GM06990 (cell line): ENCODE measurements at regions not wholly inside any gene's neighbourhood (a gene's known extent, or its start where the extent isn't known, plus 50 kb on each side); places are given as distances from the start of the nearest gene placed in this dataset.

Experiments used
- DNase-seq: peaks from one replicate; pipeline ENCODE4 v3.0.0-alpha.2; 2011; ENCODE audit not compliant: insufficient read length; ENCODE audit errors: extremely low read depth
- H3K27me3 ChIP-seq: replicated peaks from 2 replicates; pipeline ENCODE4 v1.6.0; 2011; ENCODE audit warnings: low read length; ENCODE audit not compliant: control insufficient read depth, insufficient read depth
- H3K36me3 ChIP-seq: 2 replicates; pipeline ENCODE4 v1.5.1; 2011; ENCODE audit warnings: low read length; ENCODE audit not compliant: control insufficient read depth, insufficient read depth
- H3K4me3 ChIP-seq: replicated peaks from 2 replicates; pipeline ENCODE4 v1.5.1; 2011; ENCODE audit warnings: low read depth, mild to moderate bottlenecking, control low read depth, low read length
- TF ChIP-seq, protein P1 (sequence below): IDR thresholded peaks from 2 replicates; pipeline ENCODE4 v1.5.1; 2011; ENCODE audit warnings: low read length, control low read depth, mild to moderate bottlenecking, inconsistent platforms; ENCODE audit not compliant: insufficient read depth, poor library complexity, severe bottlenecking

DNA sequence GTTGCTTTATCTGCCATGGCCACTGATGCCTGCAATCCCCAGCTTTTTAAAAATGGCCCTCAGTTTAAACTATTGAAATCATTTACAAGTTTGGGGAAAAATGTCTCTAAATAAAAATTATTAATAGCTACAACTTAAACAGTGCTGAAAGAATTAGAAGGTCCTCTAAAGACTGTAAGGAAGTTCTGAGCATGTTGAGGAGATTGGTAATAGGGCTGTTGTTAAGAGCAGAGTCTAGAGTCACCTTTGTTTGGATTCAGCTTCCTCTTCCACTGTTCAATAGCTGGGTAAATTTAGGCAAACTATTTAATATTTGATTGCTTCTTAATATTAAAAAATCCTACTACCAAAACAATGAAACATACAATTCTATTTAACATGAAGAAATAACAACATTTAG lies 1127.1 kb upstream of the DDX18 start:
- H3K4me3 ChIP-seq: no peak overlapping the region
- TF ChIP-seq, protein P1, sequence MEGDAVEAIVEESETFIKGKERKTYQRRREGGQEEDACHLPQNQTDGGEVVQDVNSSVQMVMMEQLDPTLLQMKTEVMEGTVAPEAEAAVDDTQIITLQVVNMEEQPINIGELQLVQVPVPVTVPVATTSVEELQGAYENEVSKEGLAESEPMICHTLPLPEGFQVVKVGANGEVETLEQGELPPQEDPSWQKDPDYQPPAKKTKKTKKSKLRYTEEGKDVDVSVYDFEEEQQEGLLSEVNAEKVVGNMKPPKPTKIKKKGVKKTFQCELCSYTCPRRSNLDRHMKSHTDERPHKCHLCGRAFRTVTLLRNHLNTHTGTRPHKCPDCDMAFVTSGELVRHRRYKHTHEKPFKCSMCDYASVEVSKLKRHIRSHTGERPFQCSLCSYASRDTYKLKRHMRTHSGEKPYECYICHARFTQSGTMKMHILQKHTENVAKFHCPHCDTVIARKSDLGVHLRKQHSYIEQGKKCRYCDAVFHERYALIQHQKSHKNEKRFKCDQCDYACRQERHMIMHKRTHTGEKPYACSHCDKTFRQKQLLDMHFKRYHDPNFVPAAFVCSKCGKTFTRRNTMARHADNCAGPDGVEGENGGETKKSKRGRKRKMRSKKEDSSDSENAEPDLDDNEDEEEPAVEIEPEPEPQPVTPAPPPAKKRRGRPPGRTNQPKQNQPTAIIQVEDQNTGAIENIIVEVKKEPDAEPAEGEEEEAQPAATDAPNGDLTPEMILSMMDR: no peak
- no peak for DNase-seq
- H3K36me3 ChIP-seq: no peaks in the 10 kb centered on the region
- no peaks in the 10 kb centered on the region for H3K27me3 ChIP-seq

DNA sequence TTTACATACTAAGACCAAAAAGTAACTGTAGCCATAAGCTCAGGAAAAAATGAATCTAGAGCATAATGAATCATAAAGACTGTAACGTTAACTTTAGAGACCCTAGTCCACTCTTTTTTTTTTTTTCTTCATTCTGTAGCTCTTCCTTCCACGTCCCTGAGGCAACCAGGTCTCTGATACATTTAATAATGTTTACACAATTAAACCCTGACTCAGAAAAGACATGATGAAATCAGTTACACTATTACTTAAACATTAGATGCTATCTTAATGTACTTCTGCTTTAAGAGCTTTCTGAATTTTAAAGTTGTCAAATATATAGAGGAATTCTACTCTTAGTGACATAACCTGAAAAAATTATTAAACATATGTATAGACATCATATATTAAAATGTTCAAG lies 1121.5 kb upstream of the DDX18 start:
- no peak for DNase-seq
- H3K4me3 ChIP-seq: no peak overlapping the region
- TF ChIP-seq, protein P1: no peak
- H3K27me3 ChIP-seq: no peaks in the 10 kb centered on the region
- H3K36me3 ChIP-seq: no peaks in the 10 kb centered on the region

DNA sequence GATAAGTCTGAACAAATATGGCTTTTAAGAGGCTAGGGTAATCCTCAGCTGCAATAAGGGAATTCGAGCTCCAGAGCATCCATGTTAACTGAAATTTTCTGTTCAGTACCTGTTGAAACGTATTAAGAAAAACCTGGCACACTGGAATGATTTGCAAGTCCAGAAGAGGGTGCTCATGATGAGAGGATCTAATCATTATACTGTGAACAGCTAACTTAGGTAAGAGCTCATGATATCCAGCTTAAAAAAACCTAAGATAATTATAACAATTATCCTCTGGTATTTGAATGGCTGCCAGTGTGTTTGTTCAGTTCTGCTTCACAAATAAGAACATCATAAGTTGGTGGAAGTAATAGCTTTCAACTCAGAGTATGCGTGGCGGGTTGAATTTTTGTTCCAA lies 1118.3 kb upstream of the DDX18 start:
- no peaks in the 10 kb centered on the region for H3K27me3 ChIP-seq
- TF ChIP-seq, protein P1: no peak
- no peak for DNase-seq

DNA sequence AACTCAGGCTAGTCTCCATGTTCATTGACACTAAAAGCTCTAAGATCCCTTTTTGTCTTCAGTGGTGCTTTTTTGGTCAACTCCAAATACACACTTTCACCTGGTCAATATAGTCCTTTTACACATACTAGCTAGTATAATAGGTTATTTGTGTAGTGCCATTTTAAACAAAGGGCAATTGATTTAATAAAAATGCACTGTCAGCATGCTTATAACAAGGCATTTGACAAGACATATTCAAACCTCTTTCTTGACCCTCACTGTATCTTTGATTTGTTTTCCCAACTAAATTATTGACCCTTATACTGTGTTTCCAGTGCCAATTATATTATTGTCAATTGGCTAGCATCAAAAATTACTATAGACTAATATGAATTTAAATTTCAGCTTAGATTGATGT lies 1117.6 kb upstream of the DDX18 start:
- Histone ChIP-seq H3K4me3 (no peak overlapping the region), H3K36me3 (no peaks in the 10 kb centered on the region), H3K27me3 (no peaks in the 10 kb centered on the region)
- no peak for DNase-seq
- TF ChIP-seq, protein P1: no peak

More for the DNA sequence above, 1118.3 kb upstream of the DDX18 start:
- no peak overlapping the region for H3K4me3 ChIP-seq
- no peaks in the 10 kb centered on the region for H3K36me3 ChIP-seq

DNA sequence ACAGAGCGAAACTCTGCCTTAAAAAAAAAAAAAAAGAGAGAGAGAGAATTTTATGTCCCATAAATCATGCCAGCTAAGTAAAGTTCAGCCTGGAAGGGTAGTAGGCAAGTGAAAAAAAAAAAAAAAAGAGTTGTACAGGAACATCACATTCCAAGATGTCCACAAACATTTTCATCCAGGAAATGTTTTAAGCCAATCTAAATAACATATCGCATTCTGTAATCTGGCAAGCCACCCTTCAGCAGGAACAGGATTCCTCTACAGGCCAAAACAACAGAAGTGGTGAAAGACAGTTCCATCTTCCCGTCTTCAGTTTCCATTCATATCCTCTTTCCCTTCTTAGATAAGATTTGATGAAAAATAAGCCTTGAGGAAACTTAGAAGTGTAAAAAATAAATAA lies 1108.1 kb upstream of the DDX18 start:
- no peak for DNase-seq
- Histone ChIP-seq H3K27me3 (no peaks in the 10 kb centered on the region), H3K36me3 (no peaks in the 10 kb centered on the region), H3K4me3 (no peak overlapping the region)
- TF ChIP-seq, protein P1: no peak

DNA sequence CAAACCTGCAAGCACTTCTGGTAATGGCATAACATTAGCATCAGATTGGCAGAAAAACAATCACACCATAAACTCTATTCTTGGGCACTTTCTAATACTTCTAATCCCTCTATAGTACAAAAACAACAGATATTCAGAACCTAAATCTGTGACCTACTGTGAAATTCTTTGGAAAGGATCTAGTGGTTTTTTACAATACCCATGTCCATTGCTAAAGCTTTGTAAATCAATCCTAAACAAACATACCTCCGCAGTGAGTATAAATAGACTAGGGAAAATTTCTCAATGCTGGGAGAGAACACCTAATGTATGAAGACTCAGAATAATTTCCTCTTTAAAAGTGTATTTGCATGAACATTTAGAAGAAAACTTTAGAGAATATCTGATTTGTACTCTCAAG lies 1098.5 kb upstream of the DDX18 start:
- DNase-seq: no peak
- Histone ChIP-seq H3K4me3 (no peak overlapping the region), H3K36me3 (no peaks in the 10 kb centered on the region), H3K27me3 (no peaks in the 10 kb centered on the region)
- TF ChIP-seq, protein P1: no peak
